ENCODE measurements at regions not wholly inside any gene's neighbourhood (a gene's known extent, or its start where the extent isn't known, plus 50 kb on each side); places are given as distances from the start of the nearest gene placed in this dataset.

DNA sequence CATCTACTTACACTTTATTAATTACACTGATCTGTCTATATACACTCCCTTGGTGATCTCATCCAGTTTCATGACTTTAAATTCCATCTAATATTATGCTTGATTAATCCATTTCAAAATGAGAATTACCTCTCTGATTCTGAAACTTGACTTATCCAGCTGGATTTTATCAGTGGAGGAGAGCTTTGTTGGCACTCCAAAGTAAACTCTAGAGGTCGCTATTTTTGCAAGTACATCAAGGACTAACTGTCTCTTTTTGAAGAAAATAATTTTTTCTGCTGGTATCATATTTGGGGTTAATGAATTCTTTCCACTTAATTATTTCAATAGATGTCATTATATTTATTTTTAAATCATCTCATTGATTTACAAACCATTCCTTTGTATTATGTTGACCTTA, 630.3 kb upstream of the MAN1A1 start:
- H3K27me3 Mint-ChIP-seq = no peaks in the 10 kb centered on the region
- ATAC-seq (replicated peaks in 1 of 4) = no peak
- CTCF ChIA-PET = interaction anchor here in 1 of 2 donors (0.5 kb wide), 1 partner anchor 644 kb away, joined by 3 read pairs; no protein-coding TSS in a partner anchor

DNA sequence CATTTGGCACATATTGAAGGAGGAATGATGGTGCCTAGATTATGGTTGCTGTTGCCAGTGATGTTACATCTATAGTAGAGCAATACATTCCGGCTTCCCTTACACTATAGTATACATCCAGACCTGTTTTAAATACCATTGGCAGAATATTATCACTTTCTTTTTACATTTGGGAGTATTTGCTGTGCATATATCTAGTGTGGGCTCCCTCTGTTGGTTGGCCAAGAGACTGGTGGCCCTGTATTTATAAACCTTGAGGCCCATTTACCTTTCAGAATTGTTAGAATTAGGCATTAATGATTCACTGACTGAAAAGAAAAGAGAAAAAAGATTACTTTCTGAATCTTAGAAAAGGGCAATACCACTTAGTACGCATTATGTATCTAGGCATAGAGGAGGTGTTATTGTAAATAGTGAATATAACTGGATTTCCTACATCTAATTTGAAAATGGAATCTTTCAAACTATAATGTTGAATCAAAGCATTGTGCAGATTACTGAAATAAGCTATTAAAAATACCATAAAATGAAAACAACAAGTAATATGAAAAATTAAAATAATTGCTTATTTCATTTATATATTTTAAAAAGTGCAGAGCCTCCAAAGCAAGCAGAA, 628.8 kb upstream of the MAN1A1 start:
- no peaks in the 10 kb centered on the region for H3K9me3 ChIP-seq
- Mint-ChIP-seq H3K4me1 (no peaks in the 10 kb centered on the region), H3K9me3 (no peaks in the 10 kb centered on the region), H3K4me3 (no peak overlapping the region), H3K27me3 (no peaks in the 10 kb centered on the region), H3K36me3 (no peaks in the 10 kb centered on the region), H3K27ac (no peak overlapping the region)
- no peak overlapping the region for H3K27ac ChIP-seq (ENCODE audit: low read length)
- ChIA-PET CTCF (interaction anchor here (0.6 to 0.9 kb wide), 2 partner anchors 827 to 830 kb away, joined by 3 read pairs; no protein-coding TSS in a partner anchor), POLR2A (no interaction called here)
- no peaks in the 10 kb centered on the region for H3K27me3 ChIP-seq (replicated peaks in 1 of 2; ENCODE audit: control insufficient read depth in 2 of 2, extremely low read depth in 1 of 2, insufficient read depth in 2 of 2, low read length in 1 of 2)
- no peaks in the 10 kb centered on the region for H3K4me1 ChIP-seq (ENCODE audit: control insufficient read depth in 1 of 2, extremely low read depth in 1 of 2, insufficient read depth in 2 of 2, low read length in 2 of 2)
- no peaks in the 10 kb centered on the region for H3K36me3 ChIP-seq (ENCODE audit: control insufficient read depth in 2 of 2, extremely low read depth in 1 of 2, insufficient read depth in 1 of 2, low read length in 1 of 2)
- DNase-seq = peak in 1 of 35 experiments; percentile 11
- no peak for ATAC-seq (replicated peaks in 1 of 4)
- H3K4me3 ChIP-seq (ENCODE audit: control insufficient read depth in 1 of 2, extremely low read depth in 1 of 2, low read length in 1 of 2) = no peak overlapping the region
- no CpG with 5 or more reads among the region's 2 CpGs for WGBS (ENCODE audit: insufficient coverage)

More for the DNA sequence above, 630.3 kb upstream of the MAN1A1 start:
- H3K9me3 Mint-ChIP-seq = no peaks in the 10 kb centered on the region
- no peaks in the 10 kb centered on the region for H3K27me3 ChIP-seq (replicated peaks in 1 of 2; ENCODE audit: control insufficient read depth in 2 of 2, extremely low read depth in 1 of 2, insufficient read depth in 2 of 2, low read length in 1 of 2)
- no CpG with 5 or more reads among the region's 1 CpG for WGBS (ENCODE audit: insufficient coverage)
- H3K9me3 ChIP-seq = no peaks in the 10 kb centered on the region
- no peak overlapping the region for H3K27ac Mint-ChIP-seq
- POLR2A ChIA-PET = no interaction called here
- H3K4me1 ChIP-seq (ENCODE audit: control insufficient read depth in 1 of 2, extremely low read depth in 1 of 2, insufficient read depth in 2 of 2, low read length in 2 of 2) = no peaks in the 10 kb centered on the region
- H3K4me3 Mint-ChIP-seq = no peak overlapping the region
- H3K4me3 ChIP-seq (ENCODE audit: control insufficient read depth in 1 of 2, extremely low read depth in 1 of 2, low read length in 1 of 2) = no peak overlapping the region
- H3K27ac ChIP-seq (ENCODE audit: low read length) = no peak overlapping the region
- DNase-seq = no peak
- no peaks in the 10 kb centered on the region for H3K36me3 Mint-ChIP-seq
- H3K36me3 ChIP-seq (ENCODE audit: control insufficient read depth in 2 of 2, extremely low read depth in 1 of 2, insufficient read depth in 1 of 2, low read length in 1 of 2) = no peaks in the 10 kb centered on the region
- H3K4me1 Mint-ChIP-seq = no peaks in the 10 kb centered on the region

DNA sequence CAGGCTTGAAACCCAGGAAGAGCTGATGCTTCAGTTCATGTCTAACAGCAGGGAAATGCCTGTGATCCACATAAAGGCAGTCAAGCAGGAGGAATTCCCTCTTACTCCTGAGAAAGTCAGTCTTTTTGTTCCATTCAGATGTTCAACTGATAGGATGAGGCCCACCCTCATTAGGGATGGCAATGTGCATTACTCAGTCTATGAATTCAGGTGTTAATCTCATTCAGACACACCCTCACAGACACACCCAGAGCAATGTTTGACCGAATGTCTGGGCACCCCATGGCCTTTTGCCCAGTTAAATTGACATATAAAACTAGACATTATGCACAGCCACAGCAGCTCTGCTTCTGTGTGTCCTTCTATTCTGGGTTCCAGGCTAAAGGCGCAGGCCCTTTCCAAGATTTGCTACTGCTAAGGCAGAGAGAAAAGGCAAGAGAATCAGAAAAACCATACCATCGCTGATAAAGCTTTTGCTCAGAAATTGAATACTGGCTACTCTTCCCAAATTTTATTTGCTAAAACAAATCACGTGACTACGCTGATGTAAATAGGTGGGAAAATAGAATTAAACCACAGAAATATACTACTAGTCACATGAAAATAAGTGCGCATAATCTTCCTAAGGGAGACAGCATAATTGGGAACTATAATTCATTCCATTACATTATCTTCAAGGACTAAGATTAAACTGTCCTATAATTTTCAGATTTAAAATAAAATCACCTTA, 625.0 kb upstream of the MAN1A1 start:
- no peaks in the 10 kb centered on the region for H3K27me3 Mint-ChIP-seq
- Histone ChIP-seq H3K4me3 (ENCODE audit: control insufficient read depth in 1 of 2, extremely low read depth in 1 of 2, low read length in 1 of 2) (no peak overlapping the region), H3K36me3 (ENCODE audit: control insufficient read depth in 2 of 2, extremely low read depth in 1 of 2, insufficient read depth in 1 of 2, low read length in 1 of 2) (no peaks in the 10 kb centered on the region), H3K27me3 (replicated peaks in 1 of 2; ENCODE audit: control insufficient read depth in 2 of 2, extremely low read depth in 1 of 2, insufficient read depth in 2 of 2, low read length in 1 of 2) (no peaks in the 10 kb centered on the region), H3K4me1 (ENCODE audit: control insufficient read depth in 1 of 2, extremely low read depth in 1 of 2, insufficient read depth in 2 of 2, low read length in 2 of 2) (no peaks in the 10 kb centered on the region), H3K9me3 (no peaks in the 10 kb centered on the region), H3K27ac (ENCODE audit: low read length) (no peak overlapping the region)
- POLR2A ChIA-PET = no interaction called here
- DNase-seq (no peak), ATAC-seq (replicated peaks in 1 of 4) (no peak)
- CTCF ChIA-PET = interaction anchor here in 1 of 2 donors (0.6 kb wide), 1 partner anchor 21 kb away, joined by 3 read pairs; no protein-coding TSS in a partner anchor
- no peaks in the 10 kb centered on the region for H3K4me1 Mint-ChIP-seq
- no peaks in the 10 kb centered on the region for H3K36me3 Mint-ChIP-seq
- no peak overlapping the region for H3K27ac Mint-ChIP-seq
- 90% methylated on average over 2 of the region's 6 CpGs for WGBS (ENCODE audit: insufficient coverage)
- H3K4me3 Mint-ChIP-seq = no peak overlapping the region
- H3K9me3 Mint-ChIP-seq = no peaks in the 10 kb centered on the region

DNA sequence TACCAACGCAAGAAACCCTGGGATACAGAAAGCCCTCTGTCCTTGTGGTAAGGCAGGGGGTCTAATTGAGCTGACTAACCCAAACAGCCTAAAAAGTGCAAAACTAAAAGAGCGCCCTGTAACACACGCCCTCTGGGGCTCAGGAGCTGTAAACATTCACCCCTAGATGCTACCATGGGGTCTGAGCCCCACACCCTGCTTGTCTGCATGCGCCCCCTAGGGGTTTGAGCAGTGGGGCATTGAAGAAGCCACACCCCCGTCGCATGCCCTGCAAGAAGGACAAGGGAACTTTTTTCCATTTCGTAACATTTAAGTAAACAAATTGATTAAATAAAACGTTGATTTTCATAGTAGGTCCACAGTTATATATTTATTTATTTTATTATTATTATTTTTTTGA, 616.9 kb upstream of the MAN1A1 start:
- Mint-ChIP-seq H3K36me3 (no peaks in the 10 kb centered on the region), H3K9me3 (no peaks in the 10 kb centered on the region), H3K27ac (no peak overlapping the region), H3K4me3 (no peak overlapping the region), H3K27me3 (peaks cover 4 to 5% of the 10 kb centered on the region in 2 donors), H3K4me1 (no peaks in the 10 kb centered on the region)
- DNase-seq (no peak), ATAC-seq (replicated peaks in 1 of 4) (no peak)
- H3K9me3 ChIP-seq = no peaks in the 10 kb centered on the region
- H3K4me1 ChIP-seq (ENCODE audit: control insufficient read depth in 1 of 2, extremely low read depth in 1 of 2, insufficient read depth in 2 of 2, low read length in 2 of 2) = no peaks in the 10 kb centered on the region
- H3K4me3 ChIP-seq (ENCODE audit: control insufficient read depth in 1 of 2, extremely low read depth in 1 of 2, low read length in 1 of 2) = no peak overlapping the region
- WGBS (ENCODE audit: insufficient coverage) = 94% methylated on average over 3 of the region's 8 CpGs
- no peaks in the 10 kb centered on the region for H3K36me3 ChIP-seq (ENCODE audit: control insufficient read depth in 2 of 2, extremely low read depth in 1 of 2, insufficient read depth in 1 of 2, low read length in 1 of 2)
- H3K27ac ChIP-seq (ENCODE audit: low read length) = no peak overlapping the region
- ChIA-PET CTCF (no interaction called here), POLR2A (no interaction called here)
- H3K27me3 ChIP-seq (replicated peaks in 1 of 2; ENCODE audit: control insufficient read depth in 2 of 2, extremely low read depth in 1 of 2, insufficient read depth in 2 of 2, low read length in 1 of 2) = peaks cover 0 to 9% of the 10 kb centered on the region in 2 experiments

DNA sequence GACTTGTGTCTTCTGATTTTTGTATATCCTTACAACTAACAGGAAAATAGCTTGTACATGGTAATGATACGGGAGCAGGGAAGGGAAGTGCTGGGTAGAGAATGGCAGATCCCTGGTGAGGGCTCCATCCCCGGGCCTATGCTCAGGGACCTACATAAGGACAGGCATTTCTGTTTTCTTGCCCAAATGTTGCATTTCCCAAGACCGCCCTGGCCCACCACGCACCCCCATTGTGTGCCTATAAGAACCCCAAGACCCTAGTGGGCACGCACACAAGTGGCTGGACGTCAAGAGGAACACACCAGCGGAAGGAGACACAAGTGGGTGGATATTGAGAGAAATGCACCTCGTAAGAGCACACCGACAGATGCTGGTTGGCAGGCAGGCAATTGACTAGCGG, 616.3 kb upstream of the MAN1A1 start:
- Mint-ChIP-seq H3K4me1 (no peaks in the 10 kb centered on the region), H3K9me3 (no peaks in the 10 kb centered on the region), H3K36me3 (no peaks in the 10 kb centered on the region), H3K27ac (no peak overlapping the region), H3K4me3 (no peak overlapping the region), H3K27me3 (peaks cover 4 to 5% of the 10 kb centered on the region in 2 donors)
- ChIA-PET POLR2A (no interaction called here), CTCF (no interaction called here)
- Histone ChIP-seq H3K4me1 (ENCODE audit: control insufficient read depth in 1 of 2, extremely low read depth in 1 of 2, insufficient read depth in 2 of 2, low read length in 2 of 2) (no peaks in the 10 kb centered on the region), H3K9me3 (no peaks in the 10 kb centered on the region), H3K27ac (ENCODE audit: low read length) (no peak overlapping the region), H3K4me3 (ENCODE audit: control insufficient read depth in 1 of 2, extremely low read depth in 1 of 2, low read length in 1 of 2) (no peak overlapping the region), H3K36me3 (ENCODE audit: control insufficient read depth in 2 of 2, extremely low read depth in 1 of 2, insufficient read depth in 1 of 2, low read length in 1 of 2) (no peaks in the 10 kb centered on the region), H3K27me3 (replicated peaks in 1 of 2; ENCODE audit: control insufficient read depth in 2 of 2, extremely low read depth in 1 of 2, insufficient read depth in 2 of 2, low read length in 1 of 2) (peaks cover 0 to 9% of the 10 kb centered on the region in 2 experiments)
- ATAC-seq (replicated peaks in 1 of 4) (no peak), DNase-seq (no peak)
- WGBS (ENCODE audit: insufficient coverage) = 90% methylated on average over 7 of the region's 10 CpGs

DNA sequence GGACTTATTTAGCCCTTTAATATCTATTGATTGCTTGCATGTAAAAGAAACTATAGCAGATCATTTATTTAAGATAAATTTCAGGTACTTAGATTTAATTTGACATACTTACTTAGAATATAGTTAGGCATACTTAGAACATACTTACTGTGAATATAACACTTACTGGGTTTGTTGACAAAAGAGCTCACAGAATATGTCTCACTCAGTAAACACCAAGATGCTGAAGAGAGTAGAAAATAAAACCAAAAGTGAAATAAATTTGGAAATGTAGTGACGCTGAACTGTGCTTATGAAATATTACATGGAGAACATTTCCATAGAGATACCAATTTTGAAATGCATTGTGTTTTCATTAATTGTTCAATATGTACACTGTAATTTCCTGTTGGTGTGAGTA, 615.4 kb upstream of the MAN1A1 start:
- no peaks in the 10 kb centered on the region for H3K4me1 Mint-ChIP-seq
- no peaks in the 10 kb centered on the region for H3K36me3 Mint-ChIP-seq
- ChIA-PET CTCF (no interaction called here), POLR2A (no interaction called here)
- no peaks in the 10 kb centered on the region for H3K36me3 ChIP-seq (ENCODE audit: control insufficient read depth in 2 of 2, extremely low read depth in 1 of 2, insufficient read depth in 1 of 2, low read length in 1 of 2)
- no peak overlapping the region for H3K27ac Mint-ChIP-seq
- ATAC-seq (replicated peaks in 1 of 4) (no peak), DNase-seq (no peak)
- H3K27me3 ChIP-seq (replicated peaks in 1 of 2; ENCODE audit: control insufficient read depth in 2 of 2, extremely low read depth in 1 of 2, insufficient read depth in 2 of 2, low read length in 1 of 2) = peaks cover 0 to 9% of the 10 kb centered on the region in 2 experiments
- no peaks in the 10 kb centered on the region for H3K4me1 ChIP-seq (ENCODE audit: control insufficient read depth in 1 of 2, extremely low read depth in 1 of 2, insufficient read depth in 2 of 2, low read length in 2 of 2)
- WGBS (ENCODE audit: insufficient coverage) = no CpG with 5 or more reads among the region's 1 CpG
- H3K27ac ChIP-seq (ENCODE audit: low read length) = no peak overlapping the region
- H3K4me3 ChIP-seq (ENCODE audit: control insufficient read depth in 1 of 2, extremely low read depth in 1 of 2, low read length in 1 of 2) = no peak overlapping the region
- peaks cover 4 to 5% of the 10 kb centered on the region in 2 donors for H3K27me3 Mint-ChIP-seq
- H3K9me3 ChIP-seq = no peaks in the 10 kb centered on the region
- H3K9me3 Mint-ChIP-seq = no peaks in the 10 kb centered on the region
- no peak overlapping the region for H3K4me3 Mint-ChIP-seq
